AG08396 (cell line): ENCODE measurements at regions not wholly inside any gene's neighbourhood (a gene's known extent, or its start where the extent isn't known, plus 50 kb on each side); places are given as distances from the start of the nearest gene placed in this dataset.
"Not testable (repeated sequence)": the region's sequence is repeated elsewhere in the genome, so short reads cannot be mapped to it uniquely, and the experiment has no call there.

ENCODE experiments used
- DNase-seq: peaks from one replicate; pipeline ENCODE4 v3.0.0; 2012; ENCODE audit warnings: low spot score, mixed read lengths

DNA sequence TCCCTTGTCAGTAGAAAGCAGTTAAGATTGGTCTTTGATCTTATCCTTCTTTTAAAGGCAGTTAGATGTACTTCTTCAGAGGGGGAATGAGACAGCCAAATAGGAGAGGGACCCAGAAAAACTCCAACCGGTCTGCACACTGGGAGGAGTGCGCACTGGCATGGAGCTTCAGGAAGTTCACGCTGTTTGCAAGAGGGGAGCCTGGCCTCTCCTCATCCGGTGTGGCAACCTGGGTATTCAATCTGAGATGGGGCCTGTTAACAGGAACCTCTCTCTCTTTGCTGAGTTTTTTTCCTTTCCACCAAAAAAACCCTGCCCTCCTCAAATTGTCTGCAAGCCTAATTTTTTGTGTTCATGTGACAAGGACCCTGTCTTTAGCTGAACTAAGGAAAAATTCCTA, 162.5 kb upstream of the OLIG3 start:
- DNase-seq: no peak

GRCh38 chr6:137657351-137657911, 163.2 kb upstream of the OLIG3 start:
- DNase-seq: no peak

GRCh38 chr6:137658287-137658686, 164.1 kb upstream of the OLIG3 start:
- DNase-seq: no peak

DNA sequence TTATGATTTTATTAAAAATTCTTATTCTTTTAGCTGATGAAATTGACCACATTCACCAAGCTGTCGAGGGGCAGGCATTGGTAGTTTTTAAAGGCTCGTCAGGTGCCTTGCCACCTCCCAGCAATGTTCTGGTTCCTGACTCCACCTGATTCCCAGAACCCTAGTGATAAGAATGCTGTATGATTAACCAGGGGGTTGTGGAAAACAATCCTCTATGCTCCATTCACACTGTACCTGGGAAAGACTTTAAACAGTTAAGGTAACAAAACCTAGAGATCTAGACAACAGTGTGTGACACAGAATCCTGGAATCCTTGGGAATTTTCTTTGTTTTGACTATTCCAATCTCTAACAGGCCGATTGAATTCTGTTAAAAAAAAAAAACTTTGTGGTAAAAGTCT, 165.7 kb upstream of the OLIG3 start:
- no peak for DNase-seq

DNA sequence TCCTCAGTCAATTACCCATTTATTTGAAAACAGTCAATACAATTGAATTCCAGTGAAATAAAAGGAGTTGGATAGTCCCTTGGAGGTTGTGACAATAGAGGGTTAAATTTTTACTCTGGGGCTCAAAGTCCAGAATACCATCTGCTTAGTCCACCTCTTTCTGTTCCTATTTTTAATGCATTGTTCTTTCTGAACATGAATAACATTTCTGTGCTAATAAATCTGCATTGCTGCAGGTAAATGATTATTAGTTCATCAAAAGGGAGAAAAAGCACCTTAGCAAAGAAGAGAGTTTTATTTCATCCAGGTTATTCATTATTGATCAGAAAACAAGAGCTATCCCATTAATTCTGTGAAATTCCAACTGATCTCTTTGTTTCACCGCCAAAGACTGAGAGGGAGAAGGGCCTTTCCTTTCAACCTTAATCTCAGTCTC, 166.1 kb upstream of the OLIG3 start:
- DNase-seq: no peak

DNA sequence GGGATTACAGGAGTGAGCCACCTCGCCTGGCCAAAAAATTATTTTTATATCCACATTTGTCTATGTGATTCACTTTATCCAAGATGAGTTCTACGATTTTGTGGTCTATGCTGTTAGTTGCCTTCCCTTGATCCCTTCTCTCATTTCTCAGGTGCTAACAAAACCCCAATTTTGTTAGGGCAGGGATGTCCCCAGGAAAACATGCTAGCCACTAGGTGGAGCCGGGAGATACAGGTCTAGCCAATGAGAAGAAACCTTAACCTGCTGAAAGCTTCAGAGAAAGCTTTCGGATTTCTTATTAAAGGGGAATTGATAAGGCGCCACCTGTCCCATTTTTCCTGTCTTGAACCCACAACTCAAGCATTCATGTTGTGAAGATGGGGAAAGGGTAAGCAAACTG, 167.4 kb upstream of the OLIG3 start:
- DNase-seq: no peak

GRCh38 chr6:137664183-137664582, 170.0 kb upstream of the OLIG3 start:
- no peak for DNase-seq

DNA sequence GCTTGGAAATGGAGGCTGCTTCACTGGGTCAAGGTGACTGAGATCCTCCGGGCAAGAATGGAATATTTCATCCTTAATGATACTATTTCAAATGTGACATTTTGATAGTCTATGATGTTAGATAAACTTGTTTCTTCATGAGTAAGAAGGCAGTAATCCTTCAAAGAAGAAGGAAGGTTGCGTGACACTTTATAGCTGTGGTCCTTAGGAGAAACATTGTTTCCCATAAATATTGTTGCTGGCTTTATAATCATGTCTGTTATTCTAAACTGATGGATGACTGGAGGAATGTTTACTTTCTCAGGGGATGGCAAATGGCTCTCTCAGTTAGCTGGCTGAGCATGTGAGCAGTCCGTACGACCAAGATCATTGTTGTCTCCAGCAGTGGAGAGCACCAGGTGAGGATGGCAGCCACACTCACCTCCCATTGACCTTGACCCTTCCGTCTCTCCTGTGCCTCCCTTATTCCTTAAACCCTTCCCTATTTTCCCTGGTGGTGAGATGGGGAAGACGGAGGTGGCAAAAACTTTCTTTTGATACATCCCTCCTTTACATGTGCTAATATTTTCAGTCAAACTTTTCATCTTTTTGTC, 171.2 kb upstream of the OLIG3 start:
- no peak for DNase-seq

DNA sequence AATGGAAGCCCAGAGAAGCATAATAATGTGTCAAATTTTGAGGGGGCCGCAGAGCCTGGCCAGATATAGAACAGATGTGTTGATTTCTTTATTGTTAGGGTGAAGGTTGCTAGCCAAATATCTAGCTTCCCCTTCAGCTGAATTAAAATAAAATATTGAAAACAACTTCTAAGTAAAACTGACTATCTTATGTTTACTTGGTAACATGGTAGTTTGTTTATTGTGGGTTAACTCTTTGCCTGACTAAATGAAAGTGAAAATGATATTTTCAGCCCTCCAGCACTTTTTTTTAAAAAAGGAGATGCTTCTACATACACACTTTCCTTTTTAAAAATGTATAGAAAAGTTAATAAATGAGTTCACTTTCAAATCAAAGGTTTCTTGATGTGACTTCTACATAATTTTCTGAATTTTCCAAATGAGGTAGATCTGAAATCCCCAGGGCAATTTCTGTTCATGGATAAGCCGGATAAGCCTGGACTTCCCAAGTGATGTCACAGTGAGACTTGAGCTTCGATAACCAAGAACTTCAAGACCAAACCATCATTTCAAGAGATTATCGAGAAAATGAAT, 172.1 kb upstream of the OLIG3 start:
- DNase-seq: no peak

GRCh38 chr6:137673603-137674002, 179.4 kb upstream of the OLIG3 start:
- DNase-seq: no peak

DNA sequence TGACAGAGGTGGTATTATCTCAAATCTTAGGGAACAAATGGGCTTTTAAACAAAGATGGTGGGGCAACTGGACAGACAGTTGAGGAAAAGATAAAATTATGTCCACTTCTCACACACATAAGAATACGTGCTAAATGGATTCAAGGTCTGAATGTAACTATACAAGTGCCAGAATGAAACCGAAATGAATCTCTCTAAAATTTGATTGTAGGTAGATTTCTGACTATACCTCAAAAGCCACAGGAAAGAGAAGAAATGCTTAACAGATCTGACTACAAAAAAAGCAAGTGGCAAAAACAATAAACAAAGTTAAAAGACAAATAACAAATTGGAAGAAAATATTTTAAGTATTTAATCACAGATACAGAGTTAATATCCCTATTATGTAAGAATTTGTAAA, 182.7 kb upstream of the OLIG3 start:
- no peak for DNase-seq

DNA sequence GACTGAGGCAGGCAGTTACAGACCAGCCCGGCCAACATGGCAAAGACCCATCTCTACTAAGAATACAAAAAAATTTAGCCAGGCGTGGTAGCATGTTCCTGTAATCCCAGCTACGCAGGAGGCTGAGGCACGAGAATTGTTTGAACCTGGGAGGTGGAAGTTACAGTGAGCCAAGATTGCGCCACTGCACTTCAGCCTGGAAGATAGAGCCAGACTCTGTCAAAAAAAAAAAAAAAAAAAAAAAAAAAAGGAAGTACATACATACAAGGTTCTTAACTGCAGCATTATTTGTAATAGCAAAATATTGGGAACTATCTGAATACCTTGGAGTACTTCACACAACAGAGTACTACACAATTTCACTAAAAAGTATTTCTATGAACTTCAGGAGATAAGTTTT, 183.5 kb upstream of the OLIG3 start:
- DNase-seq: no peak

GRCh38 chr6:137678451-137678850, 184.3 kb upstream of the OLIG3 start:
- no peak for DNase-seq

DNA sequence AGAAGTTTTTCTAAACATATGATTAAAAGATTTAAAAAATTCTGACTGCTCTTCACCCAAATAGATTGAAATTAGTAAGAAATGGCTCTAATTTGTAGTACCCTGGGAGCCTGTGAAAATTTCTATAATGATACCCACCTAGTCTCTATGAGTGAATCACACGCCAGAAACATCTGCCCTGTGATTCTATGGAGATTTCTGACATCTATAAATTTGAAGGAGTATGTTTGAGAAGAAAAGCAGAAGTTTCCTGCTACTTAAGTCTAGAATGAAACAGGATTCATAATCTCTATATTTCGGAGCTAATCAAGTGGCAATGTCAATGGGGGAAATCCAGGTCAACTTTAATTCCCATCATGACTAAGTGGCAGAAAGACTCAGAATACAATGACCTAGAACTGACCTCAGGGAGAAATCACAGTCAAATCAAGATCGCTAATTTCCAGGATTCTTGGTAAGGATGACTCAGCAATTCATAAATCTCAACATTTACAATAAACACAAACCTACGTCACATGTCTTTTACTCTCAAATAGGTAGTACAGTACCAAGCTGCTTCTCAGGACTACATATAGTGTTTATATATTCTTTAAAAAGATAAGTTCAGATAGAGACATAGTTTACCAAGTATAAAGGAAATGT, 186.2 kb upstream of the TNFAIP3 start:
- DNase-seq: no peak

DNA sequence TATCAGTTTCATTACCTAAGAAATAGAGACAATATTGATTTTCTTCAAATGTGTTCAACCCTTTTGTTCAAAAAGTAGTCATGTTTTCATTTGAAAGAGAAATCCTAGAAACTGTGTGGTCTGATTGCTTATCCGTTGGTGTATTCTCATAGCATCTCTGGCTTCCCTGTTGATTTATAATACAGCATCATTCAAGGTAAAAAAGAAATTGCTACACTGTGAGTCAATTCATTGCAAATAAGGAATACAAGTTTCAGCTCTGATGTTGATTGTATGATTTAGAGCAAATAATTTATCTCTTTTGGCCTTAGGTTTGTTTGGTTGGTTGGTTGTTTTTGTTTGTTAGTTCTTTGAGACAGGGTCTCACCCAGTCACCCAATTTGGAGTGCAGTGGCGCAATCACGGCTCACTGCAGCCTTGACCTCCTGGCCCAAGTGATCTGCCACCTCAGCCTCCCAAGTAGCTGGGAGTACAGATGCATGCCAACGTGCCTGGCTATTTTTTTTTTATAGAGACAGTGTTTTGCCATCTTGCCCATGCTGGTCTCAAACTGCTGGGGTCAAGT, 185.5 kb upstream of the TNFAIP3 start:
- DNase-seq: no peak

DNA sequence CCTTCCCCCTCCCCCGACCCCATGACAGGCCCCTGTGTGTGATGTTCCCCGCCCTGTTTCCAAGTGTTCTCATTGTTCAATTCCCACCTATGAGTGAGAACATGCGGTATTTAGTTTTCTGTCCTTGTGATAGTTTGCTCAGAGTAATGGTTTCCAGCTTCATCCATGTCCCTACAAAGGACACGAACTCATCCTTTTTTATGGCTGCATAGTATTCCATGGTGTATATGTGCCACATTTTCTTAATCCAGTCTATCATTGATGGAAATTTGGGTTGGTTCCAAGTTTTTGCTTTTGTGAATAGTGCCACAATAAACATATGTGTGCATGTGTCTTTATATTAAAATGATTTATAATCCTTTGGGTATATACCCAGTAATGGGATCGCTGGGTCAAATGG, 184.4 kb upstream of the TNFAIP3 start:
- not testable (repeated sequence) for DNase-seq

- DNase-seq: no peak
These were observed 183.1 kb upstream of the TNFAIP3 start for GRCh38 chr6:137683916-137684315.

GRCh38 chr6:137685798-137686375, 181.2 kb upstream of the TNFAIP3 start:
- DNase-seq: no peak

DNA sequence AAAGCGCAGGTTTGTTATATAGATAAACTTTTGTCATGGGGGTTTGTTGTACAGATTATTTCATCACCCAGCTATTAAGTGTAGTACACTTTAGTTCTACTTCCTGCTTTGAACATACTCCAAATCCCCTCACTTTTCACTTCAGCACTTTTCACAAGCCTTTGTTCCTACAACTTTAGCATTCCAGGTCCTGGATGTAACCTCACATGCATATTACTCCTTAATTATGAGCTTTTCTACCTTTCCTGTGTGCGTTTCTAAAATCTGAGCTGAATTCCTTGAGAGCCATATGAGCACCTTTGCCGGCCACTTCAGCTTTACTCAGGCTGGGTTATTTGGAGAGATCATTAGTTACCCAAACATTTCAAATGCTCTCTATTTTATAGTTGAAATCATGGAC, 179.2 kb upstream of the TNFAIP3 start:
- no peak for DNase-seq

GRCh38 chr6:137688230-137688971, 178.7 kb upstream of the TNFAIP3 start:
- DNase-seq: no peak

DNA sequence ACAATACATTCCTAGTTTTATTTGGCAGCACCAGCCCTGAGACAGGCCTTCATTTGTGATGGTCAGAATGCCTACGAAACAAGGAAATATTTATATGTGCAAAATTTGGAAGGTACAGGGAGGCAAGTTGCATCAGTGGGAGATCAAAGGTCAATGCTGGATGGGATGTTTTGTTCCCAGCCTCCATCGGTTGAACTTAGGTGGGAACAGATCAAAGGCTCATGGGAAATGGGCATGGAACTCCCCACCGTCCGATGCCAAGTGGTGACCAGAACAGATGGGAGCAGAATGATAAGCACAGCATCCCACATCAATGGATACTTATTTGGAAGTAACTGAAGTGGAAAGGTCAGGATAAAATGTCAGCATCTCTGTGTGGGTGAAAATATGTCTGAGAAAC, 177.7 kb upstream of the TNFAIP3 start:
- DNase-seq: no peak

DNA sequence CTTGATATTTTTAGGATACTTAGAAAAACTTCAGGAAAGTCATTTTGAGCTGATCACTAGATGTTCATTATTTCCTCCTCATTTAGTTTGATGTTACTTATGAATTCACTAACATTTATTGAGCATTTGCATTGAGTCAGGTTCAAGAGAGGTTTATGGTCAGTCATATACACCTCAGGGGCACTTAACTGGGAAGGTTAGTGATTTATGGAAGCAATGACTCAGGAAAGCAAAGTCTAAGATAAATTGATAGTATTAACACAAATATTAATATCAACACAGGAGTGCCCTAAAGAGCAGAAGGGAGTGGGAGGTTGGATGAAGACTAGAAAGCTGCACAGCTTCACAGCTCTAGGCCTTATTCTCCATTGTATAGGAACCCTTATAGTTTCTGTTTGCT, 177.0 kb upstream of the TNFAIP3 start:
- DNase-seq: no peak
